CD4-positive, alpha-beta memory T cell (primary cell): ENCODE measurements at regions not wholly inside any gene's neighbourhood (a gene's known extent, or its start where the extent isn't known, plus 50 kb on each side); places are given as distances from the start of the nearest gene placed in this dataset.

ENCODE experiments used
- CTCF ChIA-PET: fragments of 350-600 bp; sonication (Branson Sonifier 250); formaldehyde crosslinking; loops from one replicate; lab custom pipeline; 2021; ENCODE audit warnings: inconsistent platforms; ENCODE audit not compliant: partially characterized antibody; lab: Charles Lee
- POLR2A ChIA-PET: fragments of 350-600 bp; sonication (Branson Sonifier 250); formaldehyde crosslinking; loops from one replicate; lab custom pipeline; 2021; ENCODE audit not compliant: partially characterized antibody; lab: Charles Lee
- DNase-seq, 5 donors: peaks; one replicate each; pipeline versions ENCODE4 v3.0.0 to v3.0.0-alpha.2; 2020 to 2022; ENCODE audit warnings: mixed read lengths in 1 of 5
- H3K27ac ChIP-seq: one replicate; pipeline ENCODE4 v1.7.0; 2013; ENCODE audit warnings: low read depth, low read length
- H3K27me3 ChIP-seq: 2 replicates; pipeline ENCODE4 v1.7.0; 2013; ENCODE audit warnings: mild to moderate bottlenecking, low read length, moderate library complexity; ENCODE audit not compliant: insufficient read depth
- H3K36me3 ChIP-seq: 2 replicates; pipeline ENCODE4 v1.7.0; 2013; ENCODE audit warnings: mild to moderate bottlenecking, low read length, moderate library complexity; ENCODE audit not compliant: insufficient read depth
- H3K4me1 ChIP-seq: 2 replicates; pipeline ENCODE4 v1.7.0; 2013; ENCODE audit warnings: mild to moderate bottlenecking, low read length, moderate library complexity; ENCODE audit not compliant: insufficient read depth
- H3K4me3 ChIP-seq, 2 donors: one replicate each; pipeline ENCODE4 v1.7.0; 2013; ENCODE audit warnings: low read length in 2 of 2, mild to moderate bottlenecking in 1 of 2
- H3K9me3 ChIP-seq, 2 donors: one replicate each; pipeline ENCODE4 v1.7.0; 2013; ENCODE audit warnings: low read length in 2 of 2, control low read depth in 1 of 2; ENCODE audit not compliant: control insufficient read depth in 1 of 2
- H3K27ac Mint-ChIP-seq, 7 donors: one replicate each; pipeline ENCODE4 v1.8.0; 2020 to 2021; ENCODE audit warnings: mixed read lengths in 7 of 7, mild to moderate bottlenecking in 6 of 7, inconsistent platforms in 3 of 7, moderate library complexity in 3 of 7
- H3K27me3 Mint-ChIP-seq, 2 donors: one replicate each; pipeline ENCODE4 v1.8.0; 2020 to 2021; ENCODE audit warnings: mixed read lengths in 2 of 2
- H3K36me3 Mint-ChIP-seq, 2 donors: one replicate each; pipeline ENCODE4 v1.8.0; 2020 to 2021; ENCODE audit warnings: mixed read lengths in 2 of 2, inconsistent platforms in 1 of 2, mild to moderate bottlenecking in 1 of 2
- H3K4me1 Mint-ChIP-seq, 4 donors: one replicate each; pipeline ENCODE4 v1.8.0; 2020 to 2021; ENCODE audit warnings: mixed read lengths in 4 of 4, mild to moderate bottlenecking in 1 of 4
- H3K4me3 Mint-ChIP-seq, 8 donors: one replicate each; pipeline ENCODE4 v1.8.0; 2020 to 2021; ENCODE audit warnings: mixed read lengths in 8 of 8, mild to moderate bottlenecking in 7 of 8, moderate library complexity in 6 of 8, inconsistent platforms in 3 of 8
- H3K9me3 Mint-ChIP-seq, 8 donors: one replicate each; pipeline ENCODE4 v1.8.0; 2020 to 2021; ENCODE audit warnings: mixed read lengths in 8 of 8, mild to moderate bottlenecking in 5 of 8, inconsistent platforms in 3 of 8, moderate library complexity in 1 of 8
- intact Hi-C: fragments of 100-400 bp; cut with micrococcal nuclease; formaldehyde crosslinking; loops from one replicate; pipeline ENCODE4 v1.15.1; 2023

DNA sequence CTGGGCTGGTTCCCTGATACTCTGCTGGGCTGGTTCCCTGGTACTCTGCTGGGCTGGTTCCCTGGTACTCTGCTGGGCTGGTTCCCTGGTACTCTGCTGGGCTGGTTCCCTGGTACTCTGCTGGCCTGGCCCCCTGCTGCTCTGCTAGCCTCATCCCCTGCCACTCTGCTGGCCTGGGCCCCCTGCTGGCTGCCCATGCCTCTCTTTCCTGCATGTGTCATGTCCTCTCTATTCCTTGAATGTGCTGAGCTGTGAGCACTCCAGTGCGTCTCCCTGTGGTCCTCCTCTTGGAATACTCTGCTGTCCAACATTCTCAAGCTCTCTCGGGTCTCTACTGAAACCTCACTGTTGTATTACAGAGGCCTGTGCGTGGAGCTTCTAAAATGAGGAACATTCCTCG is 216.3 kb downstream of the RNF144A start:
- Mint-ChIP-seq H3K9me3 (peaks cover 0 to under 1% (median 0%) of the 10 kb centered on the region in 8 donors), H3K36me3 (peaks cover 0 to 7% of the 10 kb centered on the region in 2 donors), H3K4me3 (no peak overlapping the region), H3K4me1 (peaks cover 0 to 1% (median under 1%) of the 10 kb centered on the region in 4 donors), H3K27me3 (peaks cover 0 to 1% of the 10 kb centered on the region in 2 donors), H3K27ac (no peak overlapping the region)
- no peaks in the 10 kb centered on the region for H3K4me1 ChIP-seq
- ChIA-PET CTCF (no interaction called here), POLR2A (no interaction called here)
- H3K27ac ChIP-seq, result no peak overlapping the region
- DNase-seq, result no peak
- no peak overlapping the region for H3K4me3 ChIP-seq
- no peaks in the 10 kb centered on the region for H3K9me3 ChIP-seq
- H3K36me3 ChIP-seq, result no peaks in the 10 kb centered on the region
- intact Hi-C loops, result no loop called here
- H3K27me3 ChIP-seq, result no peaks in the 10 kb centered on the region

DNA sequence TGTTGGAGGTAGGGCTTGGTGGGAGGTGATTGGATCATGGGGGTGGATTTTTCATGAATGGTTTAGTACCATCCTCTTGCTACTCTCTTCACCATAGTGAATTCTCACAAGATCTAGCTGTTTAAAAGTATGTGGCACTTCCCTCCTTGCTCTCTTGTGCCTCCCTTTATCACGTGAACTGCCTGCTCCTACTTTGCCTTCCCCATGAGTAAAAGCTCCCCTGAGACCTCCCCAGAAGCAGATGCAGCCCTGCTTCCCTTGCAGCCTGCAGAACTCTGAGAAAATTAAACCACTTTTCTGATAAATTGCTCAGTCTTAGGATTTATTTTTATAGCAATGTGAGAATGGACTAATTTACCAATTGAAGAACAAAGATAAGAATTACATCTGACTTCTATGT is 223.1 kb downstream of the RNF144A start:
- ChIA-PET CTCF (no interaction called here), POLR2A (no interaction called here)
- H3K4me3 Mint-ChIP-seq, result no peak overlapping the region
- no peak for DNase-seq
- no peak overlapping the region for H3K4me3 ChIP-seq
- H3K27me3 ChIP-seq, result no peaks in the 10 kb centered on the region
- H3K4me1 Mint-ChIP-seq, result no peaks in the 10 kb centered on the region
- peaks cover 2 to 17% of the 10 kb centered on the region in 2 donors for H3K36me3 Mint-ChIP-seq
- no peaks in the 10 kb centered on the region for H3K36me3 ChIP-seq
- H3K27me3 Mint-ChIP-seq, result peaks cover 0 to 2% of the 10 kb centered on the region in 2 donors
- H3K9me3 Mint-ChIP-seq, result peaks cover 2 to 31% (median 11%) of the 10 kb centered on the region in 8 donors
- H3K27ac Mint-ChIP-seq, result no peak overlapping the region
- no peak overlapping the region for H3K27ac ChIP-seq
- H3K9me3 ChIP-seq, result no peaks in the 10 kb centered on the region
- no peaks in the 10 kb centered on the region for H3K4me1 ChIP-seq
- intact Hi-C loops, result no loop called here

DNA sequence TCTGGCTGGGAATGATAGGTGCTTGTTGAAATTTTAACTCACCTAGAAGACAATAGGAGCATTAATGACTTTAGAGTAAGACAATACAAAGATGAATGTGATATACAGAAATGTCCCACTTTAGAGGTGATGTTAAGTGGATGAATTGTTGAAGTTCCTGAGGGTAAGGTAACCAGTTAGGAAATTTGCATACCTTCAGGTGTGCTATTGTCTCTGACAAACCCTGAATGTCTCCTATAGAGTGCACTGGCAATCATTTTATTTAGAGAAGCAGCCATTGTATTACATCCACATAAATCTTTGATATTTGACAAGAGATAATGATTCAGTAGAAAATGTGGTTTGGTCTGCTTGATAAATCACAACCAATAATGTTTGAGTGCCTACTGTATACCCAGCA is 228.5 kb downstream of the RNF144A start:
- Histone ChIP-seq H3K36me3 (no peaks in the 10 kb centered on the region), H3K4me1 (no peaks in the 10 kb centered on the region), H3K4me3 (no peak overlapping the region), H3K9me3 (no peaks in the 10 kb centered on the region), H3K27ac (no peak overlapping the region), H3K27me3 (no peaks in the 10 kb centered on the region)
- peaks cover 4 to 11% of the 10 kb centered on the region in 2 donors for H3K36me3 Mint-ChIP-seq
- peaks cover 2 to 28% (median 15%) of the 10 kb centered on the region in 8 donors for H3K9me3 Mint-ChIP-seq
- H3K27me3 Mint-ChIP-seq, result peaks cover 2% of the 10 kb centered on the region in 2 donors
- DNase-seq, result no peak
- no peaks in the 10 kb centered on the region for H3K4me1 Mint-ChIP-seq
- intact Hi-C loops, result no loop called here
- POLR2A ChIA-PET, result no interaction called here
- CTCF ChIA-PET, result no interaction called here
- H3K27ac Mint-ChIP-seq, result no peak overlapping the region
- no peak overlapping the region for H3K4me3 Mint-ChIP-seq

DNA sequence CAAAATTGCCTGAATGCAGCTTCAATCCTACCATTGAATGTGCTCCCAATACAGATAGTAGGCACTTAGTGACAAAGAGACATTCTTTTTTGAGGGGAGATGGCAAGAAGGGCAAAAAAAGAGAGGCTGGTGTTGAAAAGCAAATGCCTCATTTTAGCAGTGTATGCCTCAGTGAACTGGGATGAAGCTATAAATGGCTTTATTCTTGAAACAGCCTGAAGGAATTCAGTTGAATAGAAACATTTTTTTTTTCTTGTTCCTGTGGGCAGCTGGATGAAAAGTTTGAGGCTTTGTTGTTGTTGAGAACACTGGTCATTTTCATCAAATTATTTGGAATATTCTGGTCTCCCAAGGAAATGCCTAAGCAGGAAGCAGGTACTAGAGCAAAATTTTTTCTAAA is 228.9 kb downstream of the RNF144A start:
- H3K27ac ChIP-seq, result no peak overlapping the region
- POLR2A ChIA-PET, result no interaction called here
- H3K27ac Mint-ChIP-seq, result no peak overlapping the region
- no peak for DNase-seq
- intact Hi-C loops, result no loop called here
- H3K36me3 ChIP-seq, result no peaks in the 10 kb centered on the region
- H3K36me3 Mint-ChIP-seq, result peaks cover 2 to 10% of the 10 kb centered on the region in 2 donors
- H3K9me3 ChIP-seq, result no peaks in the 10 kb centered on the region
- H3K9me3 Mint-ChIP-seq, result peaks cover 1 to 28% (median 13%) of the 10 kb centered on the region in 8 donors
- no peak overlapping the region for H3K4me3 Mint-ChIP-seq
- H3K27me3 Mint-ChIP-seq, result peaks cover 2% of the 10 kb centered on the region in 2 donors
- no peak overlapping the region for H3K4me3 ChIP-seq
- H3K27me3 ChIP-seq, result no peaks in the 10 kb centered on the region
- CTCF ChIA-PET, result no interaction called here
- H3K4me1 Mint-ChIP-seq, result no peaks in the 10 kb centered on the region
- no peaks in the 10 kb centered on the region for H3K4me1 ChIP-seq

DNA sequence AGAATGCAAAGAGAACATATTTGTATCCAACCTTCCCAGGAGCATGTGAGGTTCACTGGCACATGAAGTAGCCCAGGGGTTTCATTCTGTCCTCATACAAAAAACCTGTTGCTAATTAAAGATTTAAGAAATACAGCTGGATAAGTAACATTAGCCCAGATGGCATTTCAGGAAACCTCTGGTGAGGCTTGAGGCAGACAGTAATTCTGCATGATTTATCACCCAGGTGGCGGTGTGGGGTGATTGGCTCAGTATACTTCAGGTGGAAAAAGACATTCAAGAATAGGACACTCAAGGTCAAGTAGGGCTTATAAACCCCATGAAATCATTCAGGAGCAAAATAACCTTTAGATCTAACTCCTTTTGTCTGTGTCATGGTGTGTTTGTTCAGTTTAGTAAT is 237.4 kb downstream of the RNF144A start:
- peaks cover 8 to 10% of the 10 kb centered on the region in 2 donors for H3K36me3 Mint-ChIP-seq
- Histone ChIP-seq H3K27me3 (no peaks in the 10 kb centered on the region), H3K9me3 (no peaks in the 10 kb centered on the region), H3K4me3 (no peak overlapping the region), H3K36me3 (no peaks in the 10 kb centered on the region), H3K4me1 (no peaks in the 10 kb centered on the region), H3K27ac (no peak overlapping the region)
- peaks cover 1 to 2% of the 10 kb centered on the region in 2 donors for H3K27me3 Mint-ChIP-seq
- DNase-seq, result no peak
- CTCF ChIA-PET, result no interaction called here
- POLR2A ChIA-PET, result no interaction called here
- H3K4me3 Mint-ChIP-seq, result no peak overlapping the region
- intact Hi-C loops, result no loop called here
- peaks cover 2 to 38% (median 25%) of the 10 kb centered on the region in 8 donors for H3K9me3 Mint-ChIP-seq
- no peaks in the 10 kb centered on the region for H3K4me1 Mint-ChIP-seq
- no peak overlapping the region for H3K27ac Mint-ChIP-seq

DNA sequence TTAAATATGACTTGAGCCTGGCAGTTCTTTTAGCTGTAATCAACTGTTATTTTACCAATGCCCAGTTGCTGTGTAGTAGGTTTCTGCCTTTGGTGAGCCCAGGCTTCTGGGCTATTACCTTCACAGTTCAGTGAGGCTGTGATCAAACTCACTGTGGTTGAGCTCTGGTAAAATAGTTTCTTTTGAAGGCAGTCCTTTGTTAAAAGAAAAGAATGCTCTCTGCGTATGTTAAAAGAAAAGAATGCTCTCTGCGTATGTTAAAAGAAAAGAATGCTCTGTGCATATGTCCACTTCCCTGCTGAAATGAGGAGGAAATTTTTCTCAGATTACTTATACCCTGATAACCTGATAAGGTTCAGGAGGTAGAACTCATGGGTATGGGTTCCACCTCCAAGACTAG is 244.3 kb downstream of the RNF144A start:
- DNase-seq, result no peak
- H3K9me3 Mint-ChIP-seq, result peaks cover 0 to 17% (median 4%) of the 10 kb centered on the region in 8 donors
- no peak overlapping the region for H3K27ac Mint-ChIP-seq
- H3K4me1 ChIP-seq, result no peaks in the 10 kb centered on the region
- H3K4me3 Mint-ChIP-seq, result no peak overlapping the region
- peaks cover 1 to 2% of the 10 kb centered on the region in 2 donors for H3K27me3 Mint-ChIP-seq
- H3K9me3 ChIP-seq, result no peaks in the 10 kb centered on the region
- peaks cover 7 to 14% of the 10 kb centered on the region in 2 donors for H3K36me3 Mint-ChIP-seq
- intact Hi-C loops, result no loop called here
- no peak overlapping the region for H3K27ac ChIP-seq
- H3K36me3 ChIP-seq, result no peaks in the 10 kb centered on the region
- no peaks in the 10 kb centered on the region for H3K27me3 ChIP-seq
- H3K4me1 Mint-ChIP-seq, result no peaks in the 10 kb centered on the region
- CTCF ChIA-PET, result no interaction called here
- H3K4me3 ChIP-seq, result no peak overlapping the region
- POLR2A ChIA-PET, result no interaction called here

DNA sequence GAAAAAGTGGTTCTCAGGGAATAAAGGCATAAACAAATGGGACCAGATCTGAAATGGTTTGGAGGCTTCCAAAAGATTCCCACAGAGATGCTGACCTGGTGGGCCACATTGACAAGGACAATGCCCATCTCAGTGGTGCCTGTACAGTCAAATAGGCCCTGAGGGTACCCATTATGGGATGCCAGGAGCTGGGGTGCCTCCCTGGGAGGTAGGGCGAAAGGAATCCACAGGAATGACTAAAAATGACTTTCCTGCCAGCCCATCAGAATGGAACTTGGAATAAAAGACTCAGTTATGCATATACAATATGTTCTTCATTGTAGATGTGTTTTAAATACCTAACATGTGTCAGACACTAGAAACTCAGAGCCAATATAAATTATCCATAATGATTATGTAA is 248.5 kb downstream of the RNF144A start:
- ChIA-PET CTCF (no interaction called here), POLR2A (no interaction called here)
- DNase-seq, result no peak
- Mint-ChIP-seq H3K4me1 (no peaks in the 10 kb centered on the region), H3K9me3 (peaks cover 0 to 9% (median 2%) of the 10 kb centered on the region in 8 donors), H3K27me3 (peaks cover 2 to 3% of the 10 kb centered on the region in 2 donors), H3K27ac (no peak overlapping the region), H3K4me3 (no peak overlapping the region), H3K36me3 (peaks cover 6 to 9% of the 10 kb centered on the region in 2 donors)
- Histone ChIP-seq H3K4me1 (no peaks in the 10 kb centered on the region), H3K4me3 (no peak overlapping the region), H3K27ac (no peak overlapping the region), H3K36me3 (no peaks in the 10 kb centered on the region), H3K9me3 (no peaks in the 10 kb centered on the region), H3K27me3 (no peaks in the 10 kb centered on the region)
- intact Hi-C loops, result no loop called here
